Calu3 (cell line): ENCODE measurements at regions not wholly inside any gene's neighbourhood (a gene's known extent, or its start where the extent isn't known, plus 50 kb on each side); places are given as distances from the start of the nearest gene placed in this dataset.

Experiments
- BruUV-seq: library from RNA; stranded (reverse); fragments of 400-500 nt; replicated peaks from 2 replicates; lab custom pipeline; 2021; lab: Mats Ljungman, UMichigan
- CTCF ChIA-PET: fragments of 300-600 bp; sonication (Branson Sonifier 250); formaldehyde crosslinking; loops from one replicate; lab custom pipeline; 2022; ENCODE audit warnings: antibody characterized with exemption; lab: Charles Lee
- DNase-seq: peaks from one replicate; pipeline ENCODE4 v3.0.0; 2022
- H3K27ac Mint-ChIP-seq: one replicate; pipeline ENCODE4 v1.8.0; 2022; ENCODE audit warnings: mixed read lengths; ENCODE audit not compliant: unreplicated experiment
- H3K27me3 Mint-ChIP-seq: one replicate; pipeline ENCODE4 v1.8.0; 2022; ENCODE audit warnings: mixed read lengths; ENCODE audit not compliant: unreplicated experiment
- H3K36me3 Mint-ChIP-seq: one replicate; pipeline ENCODE4 v1.8.0; 2022; ENCODE audit warnings: mild to moderate bottlenecking, moderate library complexity, mixed read lengths; ENCODE audit not compliant: insufficient read depth, unreplicated experiment
- H3K4me1 Mint-ChIP-seq: one replicate; pipeline ENCODE4 v1.8.0; 2022; ENCODE audit warnings: mild to moderate bottlenecking, low read depth, mixed read lengths; ENCODE audit not compliant: unreplicated experiment
- H3K4me3 Mint-ChIP-seq: one replicate; pipeline ENCODE4 v1.8.0; 2022; ENCODE audit warnings: mild to moderate bottlenecking, low read depth, moderate library complexity, mixed read lengths; ENCODE audit not compliant: unreplicated experiment
- H3K9me3 Mint-ChIP-seq: one replicate; pipeline ENCODE4 v1.8.0; 2022; ENCODE audit warnings: low read depth, mixed read lengths; ENCODE audit not compliant: unreplicated experiment
- intact Hi-C: fragments of 100-400 bp; cut with micrococcal nuclease; formaldehyde crosslinking; loops from one replicate; pipeline ENCODE4 v1.10.0; 2022; ENCODE audit not compliant: unreplicated experiment
- TF ChIP-seq, protein P1 (sequence below): fragments of 200-600 bp; IDR thresholded peaks from one replicate; pipeline ENCODE4 v1.8.0; 2022; ENCODE audit warnings: antibody characterized with exemption; ENCODE audit not compliant: unreplicated experiment

DNA sequence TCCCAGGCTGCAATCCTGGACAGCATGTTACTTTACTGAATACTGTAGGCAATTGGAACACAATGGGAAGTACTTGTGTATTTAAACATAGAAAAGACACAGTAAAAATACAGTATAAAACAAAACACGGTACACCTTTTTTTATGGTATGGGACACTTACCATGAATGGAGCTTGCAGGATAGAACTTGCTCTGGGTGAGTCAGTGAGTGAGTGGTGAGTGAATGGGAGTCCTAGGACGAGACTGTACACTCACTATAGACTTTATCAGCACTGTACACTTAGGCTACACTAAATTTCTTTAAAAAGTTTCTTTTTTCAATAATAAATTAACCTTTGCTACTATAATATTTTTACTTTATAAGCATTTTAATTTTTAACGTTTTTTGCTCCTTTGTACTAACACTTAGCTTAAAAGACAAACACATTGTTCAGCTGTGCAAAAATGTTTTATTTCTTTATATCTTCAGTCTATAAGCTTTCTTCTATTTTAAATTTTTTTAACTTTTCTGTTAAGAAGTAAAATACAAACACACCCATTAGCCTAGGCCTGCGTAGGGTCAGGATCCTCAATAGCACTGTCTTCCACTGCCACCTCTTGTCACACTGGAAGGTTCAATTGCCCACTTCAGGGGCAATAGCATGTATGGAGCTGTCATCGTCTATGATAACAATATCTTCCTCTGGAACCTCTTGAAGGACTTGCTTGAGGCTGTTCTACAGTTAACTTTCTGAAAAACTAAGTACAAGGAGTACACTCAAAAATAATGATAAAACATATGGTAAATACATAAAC, 293.5 kb upstream of the FSTL5 start:
- H3K4me1 Mint-ChIP-seq = no peaks in the 10 kb centered on the region
- no peaks in the 10 kb centered on the region for H3K27me3 Mint-ChIP-seq
- H3K4me3 Mint-ChIP-seq = no peak overlapping the region
- no peaks in the 10 kb centered on the region for H3K36me3 Mint-ChIP-seq
- TF ChIP-seq, protein P1, sequence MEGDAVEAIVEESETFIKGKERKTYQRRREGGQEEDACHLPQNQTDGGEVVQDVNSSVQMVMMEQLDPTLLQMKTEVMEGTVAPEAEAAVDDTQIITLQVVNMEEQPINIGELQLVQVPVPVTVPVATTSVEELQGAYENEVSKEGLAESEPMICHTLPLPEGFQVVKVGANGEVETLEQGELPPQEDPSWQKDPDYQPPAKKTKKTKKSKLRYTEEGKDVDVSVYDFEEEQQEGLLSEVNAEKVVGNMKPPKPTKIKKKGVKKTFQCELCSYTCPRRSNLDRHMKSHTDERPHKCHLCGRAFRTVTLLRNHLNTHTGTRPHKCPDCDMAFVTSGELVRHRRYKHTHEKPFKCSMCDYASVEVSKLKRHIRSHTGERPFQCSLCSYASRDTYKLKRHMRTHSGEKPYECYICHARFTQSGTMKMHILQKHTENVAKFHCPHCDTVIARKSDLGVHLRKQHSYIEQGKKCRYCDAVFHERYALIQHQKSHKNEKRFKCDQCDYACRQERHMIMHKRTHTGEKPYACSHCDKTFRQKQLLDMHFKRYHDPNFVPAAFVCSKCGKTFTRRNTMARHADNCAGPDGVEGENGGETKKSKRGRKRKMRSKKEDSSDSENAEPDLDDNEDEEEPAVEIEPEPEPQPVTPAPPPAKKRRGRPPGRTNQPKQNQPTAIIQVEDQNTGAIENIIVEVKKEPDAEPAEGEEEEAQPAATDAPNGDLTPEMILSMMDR = no peak
- no peak for DNase-seq
- intact Hi-C loops = loop anchor here (10.0 kb wide), 1 partner anchor 892 kb away; no protein-coding TSS in a partner anchor
- no TSS peak for BruUV-seq
- CTCF ChIA-PET = interaction anchor here (0.6 kb wide), 2 partner anchors 644 to 1222 kb away, joined by 3 read pairs; no protein-coding TSS in a partner anchor
- no peak overlapping the region for H3K27ac Mint-ChIP-seq
- no peaks in the 10 kb centered on the region for H3K9me3 Mint-ChIP-seq

DNA sequence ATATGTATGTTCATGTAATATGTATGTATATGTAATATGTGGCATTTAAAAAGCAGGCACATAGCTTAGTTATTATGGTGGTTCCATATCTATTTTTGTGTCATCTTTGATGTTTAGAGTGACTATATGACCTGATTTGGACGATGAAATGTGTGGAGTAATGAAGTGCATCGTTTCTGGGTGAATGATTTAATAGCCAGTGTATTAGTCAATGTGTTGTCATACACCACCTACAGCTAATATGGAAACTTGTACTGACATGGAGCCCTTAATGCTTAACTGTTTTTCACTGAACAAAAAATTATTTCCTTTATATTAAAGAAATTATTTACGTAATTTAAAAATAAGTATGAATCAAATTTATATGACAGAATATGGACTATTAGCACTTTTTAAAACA, 292.3 kb upstream of the FSTL5 start:
- intact Hi-C loops = loop anchor here (10.0 kb wide), 1 partner anchor 891 kb away; no protein-coding TSS in a partner anchor
- H3K27ac Mint-ChIP-seq = no peak overlapping the region
- no TSS peak for BruUV-seq

DNA sequence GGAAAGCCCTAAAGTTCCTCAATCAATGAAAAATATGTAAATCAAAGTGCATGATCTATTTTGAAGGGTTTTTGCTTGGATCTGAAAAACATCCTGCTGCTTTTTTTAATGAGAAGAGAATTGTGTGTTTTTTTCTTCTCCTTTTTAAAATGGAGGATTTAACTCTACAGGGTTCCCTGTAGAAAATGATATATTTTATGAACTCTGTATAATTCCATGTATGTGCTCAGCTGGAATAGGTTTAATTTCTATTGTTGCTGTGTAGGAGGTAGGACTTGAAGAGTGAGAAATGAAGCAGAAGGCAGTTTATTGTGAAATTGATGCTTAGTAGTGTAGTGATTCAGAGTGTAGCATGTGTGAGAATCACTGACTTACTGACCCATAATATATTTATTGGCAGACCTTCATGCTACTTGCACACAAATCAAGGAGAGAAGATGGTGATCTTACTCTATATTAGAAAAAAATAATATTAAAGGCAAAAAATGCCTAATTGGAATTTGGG, 286.8 kb upstream of the FSTL5 start:
- Mint-ChIP-seq H3K4me1 (no peaks in the 10 kb centered on the region), H3K36me3 (no peaks in the 10 kb centered on the region), H3K27me3 (no peaks in the 10 kb centered on the region), H3K4me3 (no peak overlapping the region), H3K27ac (no peak overlapping the region), H3K9me3 (no peaks in the 10 kb centered on the region)
- intact Hi-C loops = loop anchor here (10.0 kb wide), 1 partner anchor 886 kb away; no protein-coding TSS in a partner anchor
- DNase-seq = no peak
- TF ChIP-seq, protein P1 = no peak
- CTCF ChIA-PET = no interaction called here
- BruUV-seq = no TSS peak

More for the DNA sequence above, 292.3 kb upstream of the FSTL5 start:
- no peaks in the 10 kb centered on the region for H3K36me3 Mint-ChIP-seq
- H3K27me3 Mint-ChIP-seq = no peaks in the 10 kb centered on the region
- no peak for DNase-seq
- CTCF ChIA-PET = interaction anchor here (0.6 kb wide), 1 partner anchor 16 kb away, joined by 6 read pairs; no protein-coding TSS in a partner anchor
- H3K4me1 Mint-ChIP-seq = no peaks in the 10 kb centered on the region
- no peak overlapping the region for H3K4me3 Mint-ChIP-seq
- TF ChIP-seq, protein P1 = no peak
- H3K9me3 Mint-ChIP-seq = no peaks in the 10 kb centered on the region

DNA sequence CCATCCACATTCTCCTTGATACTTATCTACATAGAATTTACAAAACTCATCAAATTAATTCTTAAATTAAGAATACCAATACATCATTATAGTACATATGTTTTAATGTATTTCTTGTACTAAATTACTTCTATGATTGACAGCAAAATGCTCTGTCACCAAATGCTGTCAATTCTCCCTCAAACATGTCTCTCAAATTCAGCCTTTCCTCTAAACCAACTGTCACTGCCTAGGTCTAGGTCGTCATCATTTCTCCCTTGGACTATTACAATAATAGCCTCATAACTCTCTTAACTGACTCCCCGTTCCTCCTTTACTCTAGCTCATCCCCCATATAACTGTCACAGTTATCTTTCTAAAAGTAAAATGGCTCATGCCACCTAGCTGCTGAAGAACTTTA, 279.7 kb upstream of the FSTL5 start:
- intact Hi-C loops = no loop called here
- H3K27me3 Mint-ChIP-seq = no peaks in the 10 kb centered on the region
- no peaks in the 10 kb centered on the region for H3K4me1 Mint-ChIP-seq
- H3K9me3 Mint-ChIP-seq = no peaks in the 10 kb centered on the region
- TF ChIP-seq, protein P1 = no peak
- no peak for DNase-seq
- BruUV-seq = no TSS peak
- no peaks in the 10 kb centered on the region for H3K36me3 Mint-ChIP-seq
- H3K27ac Mint-ChIP-seq = no peak overlapping the region
- no peak overlapping the region for H3K4me3 Mint-ChIP-seq
- CTCF ChIA-PET = no interaction called here
